ENCODE measurements at regions not wholly inside any gene's neighbourhood (a gene's known extent, or its start where the extent isn't known, plus 50 kb on each side); places are given as distances from the start of the nearest gene placed in this dataset.

DNA sequence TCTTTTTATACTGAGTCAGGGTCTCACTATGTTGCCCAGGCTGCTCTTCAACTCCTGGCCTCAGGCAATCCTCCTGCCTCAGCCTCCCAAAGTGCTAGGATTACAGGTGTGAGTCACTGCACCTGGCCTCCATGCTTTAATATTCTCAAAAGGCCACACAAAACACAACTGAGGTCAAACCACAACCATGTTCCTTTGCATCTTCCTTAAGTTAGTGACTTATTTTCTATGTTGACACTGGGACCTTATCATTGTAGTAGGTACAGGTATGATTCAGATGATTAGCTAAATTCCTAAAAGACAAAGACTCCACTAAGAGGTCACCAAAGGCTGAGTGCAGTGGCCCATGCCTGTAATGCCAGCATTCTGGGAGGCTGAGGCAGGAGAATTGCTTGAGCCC is 131.9 kb upstream of the ATP1B1 start:
- Histone ChIP-seq H3K9me3 (no peaks in the 10 kb centered on the region), H3K4me3 (no peak overlapping the region), H3K4me1 (peaks cover 11% of the 10 kb centered on the region), H3K36me3 (ENCODE audit: insufficient read depth in 1 of 2, low read depth in 1 of 2) (no peaks in the 10 kb centered on the region), H3K27me3 (ENCODE audit: insufficient read depth in 3 of 3, low read length in 2 of 3) (no peaks in the 10 kb centered on the region), H3K27ac (no peak overlapping the region)
- TF ChIP-seq, protein P1, sequence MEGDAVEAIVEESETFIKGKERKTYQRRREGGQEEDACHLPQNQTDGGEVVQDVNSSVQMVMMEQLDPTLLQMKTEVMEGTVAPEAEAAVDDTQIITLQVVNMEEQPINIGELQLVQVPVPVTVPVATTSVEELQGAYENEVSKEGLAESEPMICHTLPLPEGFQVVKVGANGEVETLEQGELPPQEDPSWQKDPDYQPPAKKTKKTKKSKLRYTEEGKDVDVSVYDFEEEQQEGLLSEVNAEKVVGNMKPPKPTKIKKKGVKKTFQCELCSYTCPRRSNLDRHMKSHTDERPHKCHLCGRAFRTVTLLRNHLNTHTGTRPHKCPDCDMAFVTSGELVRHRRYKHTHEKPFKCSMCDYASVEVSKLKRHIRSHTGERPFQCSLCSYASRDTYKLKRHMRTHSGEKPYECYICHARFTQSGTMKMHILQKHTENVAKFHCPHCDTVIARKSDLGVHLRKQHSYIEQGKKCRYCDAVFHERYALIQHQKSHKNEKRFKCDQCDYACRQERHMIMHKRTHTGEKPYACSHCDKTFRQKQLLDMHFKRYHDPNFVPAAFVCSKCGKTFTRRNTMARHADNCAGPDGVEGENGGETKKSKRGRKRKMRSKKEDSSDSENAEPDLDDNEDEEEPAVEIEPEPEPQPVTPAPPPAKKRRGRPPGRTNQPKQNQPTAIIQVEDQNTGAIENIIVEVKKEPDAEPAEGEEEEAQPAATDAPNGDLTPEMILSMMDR (IDR thresholded peaks at IDR 0.05): no peak
- intact Hi-C loops (cut with DNase I): no loop called here
- ATAC-seq (no peak), DNase-seq (no peak)

- H3K36me3 ChIP-seq (ENCODE audit: insufficient read depth in 1 of 2, low read depth in 1 of 2): no peaks in the 10 kb centered on the region
- no peak overlapping the region for H3K4me3 ChIP-seq
- H3K9me3 ChIP-seq: no peaks in the 10 kb centered on the region
- no peaks in the 10 kb centered on the region for H3K27me3 ChIP-seq (ENCODE audit: insufficient read depth in 3 of 3, low read length in 2 of 3)
- intact Hi-C loops (cut with DNase I): no loop called here
- TF ChIP-seq, protein P1 (IDR thresholded peaks at IDR 0.05): no peak
- H3K27ac ChIP-seq: no peak overlapping the region
- no peak for ATAC-seq
- DNase-seq: no peak
- H3K4me1 ChIP-seq: peaks cover 1% of the 10 kb centered on the region
- 83 to 97% (median 89%) methylated on average over 1 of the region's 1 CpG for WGBS, 3 donors
These were observed 130.2 kb upstream of the ATP1B1 start for GRCh38 chr1:168976267-168976666.

DNA sequence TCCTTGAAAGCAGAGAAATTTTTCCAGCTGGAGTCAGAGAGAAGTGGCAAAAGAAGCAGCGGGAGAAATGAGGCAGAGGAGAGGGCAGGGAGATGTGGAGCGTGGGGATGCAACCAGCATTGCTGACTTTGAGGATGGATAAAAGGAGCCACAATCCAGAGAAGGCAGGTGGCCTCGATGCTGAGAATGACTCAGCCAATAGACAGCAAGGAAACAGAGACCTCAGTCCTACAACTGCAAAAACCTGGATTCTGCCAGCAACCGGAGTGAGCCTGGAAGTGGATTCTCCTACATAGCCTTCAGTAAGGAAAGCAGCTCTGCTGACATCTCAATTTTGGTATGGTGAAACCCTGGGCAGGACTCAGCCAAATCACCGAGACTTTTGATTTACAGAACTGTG is 128.9 kb upstream of the ATP1B1 start:
- Histone ChIP-seq H3K27ac (no peak overlapping the region), H3K36me3 (ENCODE audit: insufficient read depth in 1 of 2, low read depth in 1 of 2) (no peaks in the 10 kb centered on the region), H3K27me3 (ENCODE audit: insufficient read depth in 3 of 3, low read length in 2 of 3) (no peaks in the 10 kb centered on the region), H3K4me1 (no peaks in the 10 kb centered on the region), H3K9me3 (no peaks in the 10 kb centered on the region), H3K4me3 (no peak overlapping the region)
- ATAC-seq (no peak), DNase-seq (no peak)
- 63 to 76% (median 65%) methylated on average over 5 of the region's 5 CpGs for WGBS, 3 donors
- intact Hi-C loops (cut with DNase I): no loop called here
- TF ChIP-seq, protein P1 (IDR thresholded peaks at IDR 0.05): no peak

DNA sequence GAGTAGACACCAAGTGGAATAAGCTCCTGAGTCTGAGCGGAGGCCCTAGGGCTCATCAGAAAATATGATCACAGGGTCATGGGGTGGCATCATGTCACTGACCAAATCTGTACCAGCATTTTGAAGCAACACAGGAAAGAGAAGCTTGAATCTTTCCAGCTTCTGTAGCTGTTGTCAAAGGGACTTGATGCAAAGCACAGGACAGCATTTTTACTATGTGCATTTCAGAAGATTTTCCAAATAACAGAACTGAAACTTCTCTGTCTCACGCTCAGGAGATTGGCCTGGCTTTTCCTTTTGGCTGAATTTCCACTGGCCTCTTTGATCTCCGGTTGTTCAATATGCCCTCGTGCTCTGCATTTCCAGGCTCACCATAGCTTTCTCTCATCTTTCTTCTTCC is 127.2 kb upstream of the ATP1B1 start:
- TF ChIP-seq, protein P1 (IDR thresholded peaks at IDR 0.05): no peak
- intact Hi-C loops (cut with DNase I): no loop called here
- Histone ChIP-seq H3K27me3 (ENCODE audit: insufficient read depth in 3 of 3, low read length in 2 of 3) (no peaks in the 10 kb centered on the region), H3K27ac (no peak overlapping the region), H3K9me3 (no peaks in the 10 kb centered on the region), H3K36me3 (ENCODE audit: insufficient read depth in 1 of 2, low read depth in 1 of 2) (no peaks in the 10 kb centered on the region), H3K4me1 (no peaks in the 10 kb centered on the region), H3K4me3 (no peak overlapping the region)
- no peak for DNase-seq
- WGBS, 3 donors: 68 to 78% (median 75%) methylated on average over 4 of the region's 4 CpGs
- no peak for ATAC-seq

GRCh38 chr1:168980180-168980579 is 126.3 kb upstream of the ATP1B1 start:
- intact Hi-C loops (cut with DNase I): no loop called here
- no peak overlapping the region for H3K27ac ChIP-seq

More at GRCh38 chr1:168980180-168980579, 126.3 kb upstream of the ATP1B1 start:
- TF ChIP-seq, protein P1 (IDR thresholded peaks at IDR 0.05): no peak
- H3K4me1 ChIP-seq: no peaks in the 10 kb centered on the region
- no peaks in the 10 kb centered on the region for H3K36me3 ChIP-seq (ENCODE audit: insufficient read depth in 1 of 2, low read depth in 1 of 2)
- no peaks in the 10 kb centered on the region for H3K9me3 ChIP-seq
- no peak for ATAC-seq
- no peaks in the 10 kb centered on the region for H3K27me3 ChIP-seq (ENCODE audit: insufficient read depth in 3 of 3, low read length in 2 of 3)
- no peak for DNase-seq
- H3K4me3 ChIP-seq: no peak overlapping the region
